ENCODE measurements at regions not wholly inside any gene's neighbourhood (a gene's known extent, or its start where the extent isn't known, plus 50 kb on each side); places are given as distances from the start of the nearest gene placed in this dataset.
"Not testable (repeated sequence)": the region's sequence is repeated elsewhere in the genome, so short reads cannot be mapped to it uniquely, and the experiment has no call there.

GRCh38 chr3:177692304-177692975 is 495.2 kb upstream of the TBL1XR1 start:
- no peak overlapping the region for H3K4me3 ChIP-seq (ENCODE audit: low read length in 3 of 3)
- H3K27me3 ChIP-seq (ENCODE audit: control insufficient read depth in 3 of 3, insufficient read depth in 3 of 3, low read length in 3 of 3): no peaks in the 10 kb centered on the region
- no peaks in the 10 kb centered on the region for H3K4me1 ChIP-seq (ENCODE audit: control insufficient read depth in 3 of 3, insufficient read depth in 3 of 3, low read length in 3 of 3)
- H3K9me3 ChIP-seq (ENCODE audit: control insufficient read depth in 3 of 3, low read length in 3 of 3): no peaks in the 10 kb centered on the region
- no peak overlapping the region for H3K9ac ChIP-seq (ENCODE audit: low read depth in 1 of 3, low read length in 3 of 3)
- H3K27ac ChIP-seq (ENCODE audit: low read depth, low read length): no peak overlapping the region
- H3K36me3 ChIP-seq (ENCODE audit: control insufficient read depth in 3 of 3, insufficient read depth in 3 of 3, low read length in 3 of 3): no peaks in the 10 kb centered on the region

- Histone ChIP-seq H3K4me1 (ENCODE audit: control insufficient read depth in 3 of 3, insufficient read depth in 3 of 3, low read length in 3 of 3) (no peaks in the 10 kb centered on the region), H3K27ac (ENCODE audit: low read depth, low read length) (no peak overlapping the region), H3K4me3 (ENCODE audit: low read length in 3 of 3) (no peak overlapping the region), H3K9ac (ENCODE audit: low read depth in 1 of 3, low read length in 3 of 3) (no peak overlapping the region), H3K9me3 (ENCODE audit: control insufficient read depth in 3 of 3, low read length in 3 of 3) (no peaks in the 10 kb centered on the region), H3K27me3 (ENCODE audit: control insufficient read depth in 3 of 3, insufficient read depth in 3 of 3, low read length in 3 of 3) (no peaks in the 10 kb centered on the region), H3K36me3 (ENCODE audit: control insufficient read depth in 3 of 3, insufficient read depth in 3 of 3, low read length in 3 of 3) (no peaks in the 10 kb centered on the region)
Observed at GRCh38 chr3:177693616-177694264, 496.5 kb upstream of the TBL1XR1 start.

GRCh38 chr3:177694316-177694715 is 497.0 kb upstream of the TBL1XR1 start:
- Histone ChIP-seq H3K4me3 (ENCODE audit: low read length in 3 of 3) (no peak overlapping the region), H3K27me3 (ENCODE audit: control insufficient read depth in 3 of 3, insufficient read depth in 3 of 3, low read length in 3 of 3) (no peaks in the 10 kb centered on the region), H3K36me3 (ENCODE audit: control insufficient read depth in 3 of 3, insufficient read depth in 3 of 3, low read length in 3 of 3) (no peaks in the 10 kb centered on the region), H3K9me3 (ENCODE audit: control insufficient read depth in 3 of 3, low read length in 3 of 3) (no peaks in the 10 kb centered on the region), H3K9ac (ENCODE audit: low read depth in 1 of 3, low read length in 3 of 3) (no peak overlapping the region), H3K27ac (ENCODE audit: low read depth, low read length) (no peak overlapping the region), H3K4me1 (ENCODE audit: control insufficient read depth in 3 of 3, insufficient read depth in 3 of 3, low read length in 3 of 3) (no peaks in the 10 kb centered on the region)

GRCh38 chr3:177694951-177695350 is 497.7 kb upstream of the TBL1XR1 start:
- no peak overlapping the region for H3K4me3 ChIP-seq (ENCODE audit: low read length in 3 of 3)
- no peaks in the 10 kb centered on the region for H3K27me3 ChIP-seq (ENCODE audit: control insufficient read depth in 3 of 3, insufficient read depth in 3 of 3, low read length in 3 of 3)
- no peak overlapping the region for H3K27ac ChIP-seq (ENCODE audit: low read depth, low read length)
- H3K9ac ChIP-seq (ENCODE audit: low read depth in 1 of 3, low read length in 3 of 3): no peak overlapping the region
- H3K36me3 ChIP-seq (ENCODE audit: control insufficient read depth in 3 of 3, insufficient read depth in 3 of 3, low read length in 3 of 3): no peaks in the 10 kb centered on the region
- H3K9me3 ChIP-seq (ENCODE audit: control insufficient read depth in 3 of 3, low read length in 3 of 3): no peaks in the 10 kb centered on the region
- H3K4me1 ChIP-seq (ENCODE audit: control insufficient read depth in 3 of 3, insufficient read depth in 3 of 3, low read length in 3 of 3): no peaks in the 10 kb centered on the region

GRCh38 chr3:177700117-177700516 is 502.8 kb upstream of the TBL1XR1 start:
- no peaks in the 10 kb centered on the region for H3K36me3 ChIP-seq (ENCODE audit: control insufficient read depth in 3 of 3, insufficient read depth in 3 of 3, low read length in 3 of 3)
- H3K4me3 ChIP-seq (ENCODE audit: low read length in 3 of 3): no peak overlapping the region
- H3K27me3 ChIP-seq (ENCODE audit: control insufficient read depth in 3 of 3, insufficient read depth in 3 of 3, low read length in 3 of 3): no peaks in the 10 kb centered on the region
- H3K9me3 ChIP-seq (ENCODE audit: control insufficient read depth in 3 of 3, low read length in 3 of 3): no peaks in the 10 kb centered on the region
- H3K4me1 ChIP-seq (ENCODE audit: control insufficient read depth in 3 of 3, insufficient read depth in 3 of 3, low read length in 3 of 3): no peaks in the 10 kb centered on the region
- no peak overlapping the region for H3K27ac ChIP-seq (ENCODE audit: low read depth, low read length)
- no peak overlapping the region for H3K9ac ChIP-seq (ENCODE audit: low read depth in 1 of 3, low read length in 3 of 3)

GRCh38 chr3:177703788-177704187 is 506.5 kb upstream of the TBL1XR1 start:
- H3K27me3 ChIP-seq (ENCODE audit: control insufficient read depth in 3 of 3, insufficient read depth in 3 of 3, low read length in 3 of 3): no peaks in the 10 kb centered on the region
- peaks cover 9 to 13% (median 10%) of the 10 kb centered on the region in 3 donors for H3K4me1 ChIP-seq (ENCODE audit: control insufficient read depth in 3 of 3, insufficient read depth in 3 of 3, low read length in 3 of 3)
- no peak overlapping the region for H3K9ac ChIP-seq (ENCODE audit: low read depth in 1 of 3, low read length in 3 of 3)
- no peak overlapping the region for H3K4me3 ChIP-seq (ENCODE audit: low read length in 3 of 3)
- no peaks in the 10 kb centered on the region for H3K9me3 ChIP-seq (ENCODE audit: control insufficient read depth in 3 of 3, low read length in 3 of 3)
- H3K36me3 ChIP-seq (ENCODE audit: control insufficient read depth in 3 of 3, insufficient read depth in 3 of 3, low read length in 3 of 3): no peaks in the 10 kb centered on the region
- H3K27ac ChIP-seq (ENCODE audit: low read depth, low read length): no peak overlapping the region

- no peak overlapping the region for H3K4me3 ChIP-seq (ENCODE audit: low read length in 3 of 3)
- no peaks in the 10 kb centered on the region for H3K27me3 ChIP-seq (ENCODE audit: control insufficient read depth in 3 of 3, insufficient read depth in 3 of 3, low read length in 3 of 3)
- H3K36me3 ChIP-seq (ENCODE audit: control insufficient read depth in 3 of 3, insufficient read depth in 3 of 3, low read length in 3 of 3): no peaks in the 10 kb centered on the region
- H3K9ac ChIP-seq (ENCODE audit: low read depth in 1 of 3, low read length in 3 of 3): no peak overlapping the region
- H3K27ac ChIP-seq (ENCODE audit: low read depth, low read length): peak overlapping the region; percentile 30
- H3K9me3 ChIP-seq (ENCODE audit: control insufficient read depth in 3 of 3, low read length in 3 of 3): no peaks in the 10 kb centered on the region
- H3K4me1 ChIP-seq (ENCODE audit: control insufficient read depth in 3 of 3, insufficient read depth in 3 of 3, low read length in 3 of 3): peaks cover 9 to 13% (median 10%) of the 10 kb centered on the region in 3 donors
Observed at GRCh38 chr3:177705976-177706823, 508.9 kb upstream of the TBL1XR1 start.

GRCh38 chr3:177709470-177709869 is 512.2 kb upstream of the TBL1XR1 start:
- H3K4me3 ChIP-seq (ENCODE audit: low read length in 3 of 3); H3K36me3 ChIP-seq (ENCODE audit: control insufficient read depth in 3 of 3, insufficient read depth in 3 of 3, low read length in 3 of 3); H3K27me3 ChIP-seq (ENCODE audit: control insufficient read depth in 3 of 3, insufficient read depth in 3 of 3, low read length in 3 of 3); H3K9me3 ChIP-seq (ENCODE audit: control insufficient read depth in 3 of 3, low read length in 3 of 3); H3K27ac ChIP-seq (ENCODE audit: low read depth, low read length); H3K9ac ChIP-seq (ENCODE audit: low read depth in 1 of 3, low read length in 3 of 3): not testable (repeated sequence)
- peaks cover 16 to 25% (median 16%) of the 10 kb centered on the region in 3 donors for H3K4me1 ChIP-seq (ENCODE audit: control insufficient read depth in 3 of 3, insufficient read depth in 3 of 3, low read length in 3 of 3)

GRCh38 chr3:177710506-177710905 is 513.2 kb upstream of the TBL1XR1 start:
- Histone ChIP-seq H3K9ac (ENCODE audit: low read depth in 1 of 3, low read length in 3 of 3) (no peak overlapping the region), H3K9me3 (ENCODE audit: control insufficient read depth in 3 of 3, low read length in 3 of 3) (no peaks in the 10 kb centered on the region), H3K4me3 (ENCODE audit: low read length in 3 of 3) (no peak overlapping the region), H3K27me3 (ENCODE audit: control insufficient read depth in 3 of 3, insufficient read depth in 3 of 3, low read length in 3 of 3) (no peaks in the 10 kb centered on the region), H3K27ac (ENCODE audit: low read depth, low read length) (no peak overlapping the region), H3K36me3 (ENCODE audit: control insufficient read depth in 3 of 3, insufficient read depth in 3 of 3, low read length in 3 of 3) (no peaks in the 10 kb centered on the region), H3K4me1 (ENCODE audit: control insufficient read depth in 3 of 3, insufficient read depth in 3 of 3, low read length in 3 of 3) (peaks cover 19 to 31% (median 20%) of the 10 kb centered on the region in 3 donors)

- no peak overlapping the region for H3K27ac ChIP-seq (ENCODE audit: low read depth, low read length)
Observed at GRCh38 chr3:177711637-177712036, 514.4 kb upstream of the TBL1XR1 start.

More at GRCh38 chr3:177711637-177712036, 514.4 kb upstream of the TBL1XR1 start:
- Histone ChIP-seq H3K4me3 (ENCODE audit: low read length in 3 of 3) (no peak overlapping the region), H3K27me3 (ENCODE audit: control insufficient read depth in 3 of 3, insufficient read depth in 3 of 3, low read length in 3 of 3) (no peaks in the 10 kb centered on the region), H3K9ac (ENCODE audit: low read depth in 1 of 3, low read length in 3 of 3) (no peak overlapping the region), H3K9me3 (ENCODE audit: control insufficient read depth in 3 of 3, low read length in 3 of 3) (no peaks in the 10 kb centered on the region), H3K36me3 (ENCODE audit: control insufficient read depth in 3 of 3, insufficient read depth in 3 of 3, low read length in 3 of 3) (no peaks in the 10 kb centered on the region), H3K4me1 (ENCODE audit: control insufficient read depth in 3 of 3, insufficient read depth in 3 of 3, low read length in 3 of 3) (peaks cover 10 to 21% (median 12%) of the 10 kb centered on the region in 3 donors)

All from skeletal muscle tissue (tissue), 3 donors.